GM21390 (cell line): ENCODE measurements at regions not wholly inside any gene's neighbourhood (a gene's known extent, or its start where the extent isn't known, plus 50 kb on each side); places are given as distances from the start of the nearest gene placed in this dataset.

Source experiments
- ATAC-seq: cut with Tn5 transposase; IDR thresholded peaks from one replicate; pipeline ENCODE4 v1.9.1; 2021; ENCODE audit not compliant: unreplicated experiment

GRCh38 chr10:117635826-117636225 lies 93.3 kb downstream of the EMX2 start:
- no peak for ATAC-seq

GRCh38 chr10:117638200-117638599 lies 95.7 kb downstream of the EMX2 start:
- ATAC-seq, result no peak

GRCh38 chr10:117638664-117639200 lies 96.2 kb downstream of the EMX2 start:
- ATAC-seq, result no peak

GRCh38 chr10:117640406-117640805 lies 97.9 kb downstream of the EMX2 start:
- no peak for ATAC-seq

GRCh38 chr10:117646718-117647117 lies 104.2 kb downstream of the EMX2 start:
- no peak for ATAC-seq

- no peak for ATAC-seq
Measured at GRCh38 chr10:117647306-117647705, 104.8 kb downstream of the EMX2 start.

GRCh38 chr10:117651121-117651520 lies 108.6 kb downstream of the EMX2 start:
- no peak for ATAC-seq

- ATAC-seq, result peak; percentile 24
Measured at GRCh38 chr10:117652228-117653169, 110.0 kb downstream of the EMX2 start.

GRCh38 chr10:117653170-117653515 lies 110.6 kb downstream of the EMX2 start:
- ATAC-seq, result peak; percentile 81

- ATAC-seq, result no peak
Measured at GRCh38 chr10:117654105-117654504, 111.6 kb downstream of the EMX2 start.

- ATAC-seq, result peak; percentile 82
Measured at GRCh38 chr10:117656385-117657367, 114.1 kb downstream of the EMX2 start.

GRCh38 chr10:117661316-117661715 lies 118.8 kb downstream of the EMX2 start:
- ATAC-seq, result no peak

GRCh38 chr10:117662126-117662525 lies 119.6 kb downstream of the EMX2 start:
- ATAC-seq, result no peak

GRCh38 chr10:117662751-117663540 lies 120.4 kb downstream of the EMX2 start:
- no peak for ATAC-seq

- peak; percentile 100 for ATAC-seq
Measured at GRCh38 chr10:117663750-117664149, 121.2 kb downstream of the EMX2 start.

GRCh38 chr10:117664288-117664687 lies 121.7 kb downstream of the EMX2 start:
- no peak for ATAC-seq

- no peak for ATAC-seq
Measured at GRCh38 chr10:117666166-117666565, 123.6 kb downstream of the EMX2 start.

GRCh38 chr10:117666965-117667364 lies 124.4 kb downstream of the EMX2 start:
- no peak for ATAC-seq

- no peak for ATAC-seq
Measured at GRCh38 chr10:117667831-117668230, 125.3 kb downstream of the EMX2 start.

GRCh38 chr10:117668327-117669008 lies 125.9 kb downstream of the EMX2 start:
- no peak for ATAC-seq
